ENCODE measurements at regions not wholly inside any gene's neighbourhood (a gene's known extent, or its start where the extent isn't known, plus 50 kb on each side); places are given as distances from the start of the nearest gene placed in this dataset.

- no peak for TF ChIP-seq CTCF (IDR thresholded peaks at IDR 0.05)
- no peak for TF ChIP-seq POLR2A (IDR thresholded peaks at IDR 0.05)
Measured at GRCh38 chr6:74093361-74093760, 397.4 kb downstream of the CD109 start.
